Activated T-cell treated with anti-CD3 and anti-CD28 coated beads, Interleukin-2, amount 50 U/mL, for 48 hours (primary cell): ENCODE measurements at regions not wholly inside any gene's neighbourhood (a gene's known extent, or its start where the extent isn't known, plus 50 kb on each side); places are given as distances from the start of the nearest gene placed in this dataset.
"Not testable (repeated sequence)": the region's sequence is repeated elsewhere in the genome, so short reads cannot be mapped to it uniquely, and the experiment has no call there.

Experiments
- DNase-seq, 2 experiments: peaks; one replicate each; pipeline ENCODE4 v3.0.0-alpha.2; 2020

DNA sequence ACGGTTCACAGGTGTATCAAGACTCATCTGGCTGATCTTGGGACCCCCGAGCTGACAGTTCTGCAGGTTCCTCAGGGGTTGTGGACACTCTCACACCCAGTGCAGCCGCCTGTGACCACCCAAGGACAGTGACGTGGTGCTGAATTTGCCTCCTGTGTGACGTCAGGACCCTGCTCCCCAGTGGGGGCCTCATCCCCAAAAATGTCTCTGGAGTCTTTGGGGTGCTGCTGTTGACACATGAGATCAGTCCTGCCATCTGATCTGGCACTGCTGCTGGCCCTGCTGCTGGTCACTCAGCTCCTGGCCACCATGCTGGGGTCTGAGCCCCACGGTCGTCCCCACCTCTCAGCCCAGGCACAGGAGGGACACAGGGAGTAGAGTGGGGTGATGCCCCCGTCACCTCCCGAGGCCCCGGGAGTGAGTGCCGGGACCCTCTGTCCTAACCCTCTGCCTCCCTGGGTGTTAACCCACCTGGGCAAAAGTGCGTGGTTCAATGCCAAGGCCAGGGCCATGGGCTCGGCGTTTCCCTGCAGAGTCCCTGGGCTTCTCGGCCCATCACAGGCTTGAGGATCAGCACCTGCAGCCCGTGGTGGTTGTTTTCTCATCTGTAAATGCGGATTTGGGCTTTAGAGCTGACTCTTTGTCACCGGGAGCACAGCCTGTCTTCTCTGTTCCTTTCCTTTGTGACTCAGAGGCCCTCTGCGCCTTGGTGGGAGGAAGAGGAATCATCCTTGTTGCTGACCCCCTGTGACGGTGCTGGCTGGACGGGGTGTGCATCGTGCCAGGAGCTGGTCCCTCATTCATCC, 366.0 kb upstream of the SFSWAP start:
- not testable (repeated sequence) for DNase-seq

DNA sequence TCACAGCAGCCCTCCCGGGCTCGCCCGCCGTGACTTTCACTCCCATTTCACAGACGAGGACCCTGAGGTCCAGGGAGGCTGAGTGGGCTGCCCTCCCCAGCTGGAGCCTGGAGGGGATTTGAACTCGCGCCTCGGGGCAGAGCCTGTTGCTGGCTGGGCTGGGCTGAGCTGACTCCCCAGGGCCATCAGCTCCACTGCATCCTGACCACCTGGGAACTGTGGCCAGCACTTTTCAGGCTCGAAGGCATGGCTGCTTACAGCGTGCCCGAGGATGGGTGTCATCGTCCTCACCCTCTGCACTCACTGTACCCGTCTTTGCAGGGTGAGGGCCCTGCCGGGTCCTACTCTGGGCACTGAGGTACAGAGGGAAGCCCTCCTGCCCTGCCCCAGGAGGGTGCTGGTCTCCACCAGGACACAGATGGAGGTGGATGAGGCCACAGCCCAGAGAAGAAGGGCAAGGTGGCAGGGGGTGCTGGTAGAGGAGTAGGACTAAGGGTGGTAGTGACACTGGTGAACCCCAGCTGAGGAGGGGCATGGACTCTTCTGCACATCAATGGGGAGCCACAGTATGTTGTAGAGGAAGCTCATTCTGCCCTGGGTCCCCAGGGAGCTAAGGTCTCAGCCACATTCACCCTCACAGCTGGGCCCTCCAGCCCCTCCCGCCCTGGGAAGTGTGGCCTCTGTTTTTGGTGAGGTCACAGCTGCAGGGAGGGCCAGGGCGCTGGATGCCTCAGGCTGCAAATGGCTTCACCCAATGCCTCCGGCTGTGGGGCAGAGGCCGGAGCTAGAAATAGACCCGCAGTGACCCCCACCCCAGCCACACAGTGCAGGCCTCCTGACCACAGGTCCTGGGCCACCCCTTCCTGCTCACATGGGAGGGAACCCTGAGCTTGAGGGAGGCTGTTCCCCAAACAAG, 365.1 kb upstream of the SFSWAP start:
- DNase-seq = no peak

DNA sequence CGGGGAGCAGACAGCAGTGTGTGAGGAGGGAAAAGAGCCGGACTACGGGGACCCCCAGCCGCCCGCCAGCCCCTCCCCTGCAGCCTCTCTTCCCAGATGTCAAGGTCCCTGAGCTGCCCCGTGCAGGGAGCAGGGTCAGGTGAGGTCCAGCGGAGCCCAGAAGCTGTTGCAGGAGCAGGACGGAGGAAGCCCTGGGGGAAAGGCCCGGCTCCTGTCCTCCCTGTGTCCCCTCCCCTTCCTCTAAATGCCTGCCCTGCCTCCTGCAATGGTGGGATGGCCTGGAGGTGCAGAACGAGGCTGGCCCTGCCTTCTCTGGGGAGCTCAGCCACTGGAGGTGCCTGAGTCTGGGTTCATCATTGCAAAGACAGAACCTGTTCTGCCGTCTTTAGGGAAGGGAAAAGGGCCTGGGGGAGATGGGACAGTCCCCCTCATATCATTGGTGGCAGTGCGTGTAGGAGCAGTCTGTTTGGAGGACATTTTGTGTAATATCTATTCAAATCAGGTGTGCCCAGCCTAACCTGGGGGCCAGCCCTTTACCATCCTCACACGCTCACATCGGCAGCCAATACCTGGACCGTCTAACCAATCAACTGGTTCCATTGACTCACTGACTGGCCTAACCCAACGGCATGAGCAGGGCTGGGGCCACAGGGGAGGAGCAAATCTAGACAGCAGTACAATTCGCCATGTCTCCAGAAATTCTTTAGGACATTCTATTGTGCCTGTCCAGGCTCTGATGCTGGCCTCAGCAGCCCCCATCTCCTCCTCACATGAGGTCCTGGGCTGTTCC, 364.1 kb upstream of the SFSWAP start:
- no peak for DNase-seq

DNA sequence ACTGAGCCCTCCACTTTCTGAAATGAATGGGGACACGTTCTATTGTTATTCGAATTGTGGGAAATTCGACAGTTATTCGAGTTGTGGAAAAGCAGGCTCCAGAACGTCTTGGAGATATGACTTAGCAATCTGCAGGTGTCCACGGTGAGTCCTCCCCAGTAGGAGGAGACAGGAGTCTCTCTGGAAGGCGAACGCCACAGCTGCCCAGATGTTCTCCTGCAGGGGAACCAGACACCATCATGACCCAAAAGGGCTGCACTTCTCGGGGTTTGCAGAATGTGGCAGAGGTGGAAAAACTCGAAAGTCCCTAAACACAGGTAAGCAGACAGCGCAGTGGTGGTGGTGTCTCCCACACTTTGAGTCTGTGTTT, 363.6 kb upstream of the SFSWAP start:
- DNase-seq = peak in 1 of 2 experiments; percentile 10

DNA sequence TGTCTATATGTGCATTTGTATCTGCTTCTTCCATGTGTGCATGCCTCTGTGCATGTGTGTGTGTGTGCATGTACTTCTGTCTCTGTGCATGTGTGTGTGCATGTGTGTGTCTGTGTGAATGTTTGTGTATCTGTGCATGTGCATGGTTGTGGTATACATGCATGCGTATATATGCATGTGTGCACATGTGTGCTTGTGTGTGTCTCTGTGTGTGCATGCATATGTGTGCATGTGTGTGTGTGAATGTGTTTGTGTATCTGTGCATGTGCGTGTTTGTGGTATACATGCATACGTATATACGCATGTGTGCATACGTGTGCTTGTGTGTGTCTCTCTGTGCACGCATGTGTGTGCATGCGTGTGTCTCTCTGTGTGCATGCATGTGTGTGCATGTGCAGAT, 363.2 kb upstream of the SFSWAP start:
- DNase-seq = no peak

DNA sequence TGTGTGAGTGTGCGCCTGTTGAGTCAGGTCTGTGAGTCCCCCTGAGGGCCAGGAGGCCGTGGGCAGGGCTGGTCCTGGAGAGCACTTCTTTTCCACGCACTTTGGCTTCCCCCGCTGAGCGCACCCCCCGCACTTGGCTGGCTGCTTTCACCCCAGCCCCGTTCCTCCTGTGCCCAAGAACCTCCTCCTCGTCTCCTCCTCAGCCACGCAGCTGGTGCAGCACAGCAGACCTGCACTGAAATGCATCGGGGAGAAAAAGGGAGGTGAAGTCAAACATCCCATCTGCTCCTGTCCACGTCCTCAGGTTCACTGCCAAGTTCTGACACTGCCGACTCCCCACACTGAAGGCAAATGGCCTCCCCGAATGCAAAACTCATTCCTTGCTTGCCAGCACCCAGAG, 362.7 kb upstream of the SFSWAP start:
- no peak for DNase-seq

DNA sequence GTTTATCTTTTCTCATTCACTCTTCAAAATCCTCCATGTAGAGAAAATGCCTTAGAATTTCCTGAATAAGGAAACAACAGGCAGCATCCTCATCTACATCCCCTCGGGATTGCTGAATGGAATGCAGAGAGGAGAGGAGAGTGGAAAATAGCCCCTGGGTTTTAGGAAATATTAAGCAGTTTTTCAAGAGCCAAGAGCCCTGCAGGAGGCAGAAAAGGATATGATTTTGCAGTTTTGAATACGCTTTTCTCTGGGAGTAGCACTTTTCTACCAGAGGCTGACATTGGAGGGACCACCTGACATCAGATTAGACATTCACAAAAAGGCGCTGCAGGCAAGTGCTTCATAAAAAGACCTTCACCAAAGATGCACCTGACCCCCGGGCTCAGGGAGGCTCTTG, 362.2 kb upstream of the SFSWAP start:
- no peak for DNase-seq

DNA sequence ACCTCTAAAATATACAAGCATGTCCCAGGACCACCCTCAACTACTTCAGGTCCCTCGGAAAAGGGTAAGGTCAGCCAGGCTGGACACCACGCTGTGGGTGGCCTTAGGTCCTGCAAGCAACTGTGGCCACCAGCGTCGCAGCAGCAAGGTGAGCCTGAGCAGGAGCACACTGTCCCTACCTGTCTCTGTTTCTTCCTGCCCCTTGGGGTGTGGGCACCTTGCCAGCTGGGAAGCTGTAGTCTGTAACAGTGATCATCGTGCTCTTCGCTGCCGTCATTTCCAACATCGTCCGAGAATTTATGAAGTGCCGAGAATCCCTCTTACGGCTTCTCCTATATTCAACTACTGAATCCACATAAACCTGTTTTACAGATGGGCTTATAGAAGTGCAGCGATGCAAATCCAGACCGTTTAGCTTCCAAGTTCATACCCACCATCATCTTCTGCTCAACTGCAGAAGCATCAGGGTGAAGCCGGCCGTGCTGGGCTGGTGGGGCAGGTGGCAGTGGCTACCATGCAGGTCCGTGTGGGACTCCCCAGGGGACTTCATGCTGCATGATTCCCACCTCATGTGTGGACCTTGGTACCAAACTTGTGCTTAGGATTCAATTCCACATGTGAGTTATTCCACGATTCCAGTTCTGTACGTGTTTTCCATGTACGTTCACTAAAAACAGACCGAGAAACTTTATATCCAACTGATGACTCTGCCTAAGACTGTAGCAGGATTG, 361.3 kb upstream of the SFSWAP start:
- no peak for DNase-seq

DNA sequence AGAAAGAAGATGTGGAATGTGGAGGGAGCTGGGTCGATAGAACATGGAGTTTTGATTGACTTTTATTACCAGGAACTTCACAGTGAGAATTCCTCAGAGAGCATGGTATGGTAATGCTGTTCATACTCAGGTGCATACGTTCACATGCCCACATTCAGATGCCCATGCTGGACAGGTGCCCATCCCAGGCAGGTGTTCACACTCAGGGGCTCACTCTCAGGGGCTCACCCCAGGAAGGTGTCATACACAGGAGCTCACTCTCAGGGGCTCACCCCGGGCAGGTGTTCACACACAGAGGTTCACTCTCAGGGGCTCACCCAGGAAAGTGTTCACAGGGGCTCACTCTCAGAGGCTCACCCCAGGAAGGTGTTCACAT, 360.0 kb upstream of the SFSWAP start:
- DNase-seq = no peak

DNA sequence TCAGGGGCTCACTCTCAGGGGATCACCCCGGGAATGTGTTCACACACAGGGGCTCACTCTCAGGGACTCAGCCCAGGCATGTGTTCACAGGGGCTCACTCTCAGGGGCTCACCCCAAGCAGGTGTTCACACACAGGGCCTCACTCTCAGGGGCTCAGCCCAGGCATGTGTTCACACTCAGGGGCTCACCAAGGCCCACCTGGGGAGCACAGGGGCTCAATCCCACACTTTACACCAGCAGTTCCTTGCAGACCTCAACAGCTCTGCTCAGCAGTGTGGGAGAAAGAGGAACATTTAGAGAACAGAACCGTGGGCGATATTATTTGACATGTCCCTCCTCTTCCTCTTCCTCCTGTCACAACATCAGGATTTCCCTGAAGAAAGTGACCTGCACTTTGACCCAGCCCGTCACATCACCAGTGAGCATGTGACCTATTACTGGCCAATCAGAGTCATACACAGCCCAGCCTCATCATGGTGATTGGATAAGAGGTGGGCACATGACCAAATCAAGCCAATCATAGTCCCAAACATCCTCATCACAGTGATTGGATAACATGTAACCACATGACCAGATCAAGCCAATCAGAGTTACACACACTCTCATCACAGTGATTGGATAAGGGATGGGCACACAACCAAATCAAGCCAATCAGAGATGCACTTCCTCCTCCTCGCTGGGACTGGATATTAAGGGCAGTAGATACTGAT, 359.4 kb upstream of the SFSWAP start:
- peak in 1 of 2 experiments; percentile 10 for DNase-seq

DNA sequence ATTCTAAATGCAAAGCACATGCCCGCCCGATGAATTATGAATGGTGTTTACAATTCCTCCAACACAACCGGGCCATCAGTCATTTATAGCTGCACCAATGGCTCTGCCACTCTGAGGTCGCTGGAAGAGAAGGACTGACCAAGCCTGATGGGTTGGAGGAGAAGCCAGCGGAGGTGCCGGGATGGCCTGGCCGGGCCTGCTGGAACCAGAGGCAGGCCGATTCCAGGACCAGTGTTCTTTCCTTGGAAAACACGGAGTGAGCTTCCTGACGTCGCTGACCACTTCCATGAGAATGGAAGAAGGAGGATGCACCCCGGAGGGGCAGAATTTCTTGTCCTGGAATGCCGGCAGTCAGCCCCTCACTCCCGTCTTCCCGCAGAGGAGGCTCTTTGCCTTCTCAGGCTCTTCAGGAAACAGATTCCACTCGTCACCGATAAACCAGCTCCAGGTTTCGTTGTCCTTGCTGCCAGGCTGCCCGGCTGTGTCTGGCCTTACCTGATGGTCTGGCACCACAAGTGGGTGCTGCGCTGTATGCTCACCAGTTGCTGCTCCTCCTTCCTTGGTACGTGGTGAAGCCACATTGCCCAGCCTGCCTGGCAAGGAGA, 358.5 kb upstream of the SFSWAP start:
- no peak for DNase-seq

DNA sequence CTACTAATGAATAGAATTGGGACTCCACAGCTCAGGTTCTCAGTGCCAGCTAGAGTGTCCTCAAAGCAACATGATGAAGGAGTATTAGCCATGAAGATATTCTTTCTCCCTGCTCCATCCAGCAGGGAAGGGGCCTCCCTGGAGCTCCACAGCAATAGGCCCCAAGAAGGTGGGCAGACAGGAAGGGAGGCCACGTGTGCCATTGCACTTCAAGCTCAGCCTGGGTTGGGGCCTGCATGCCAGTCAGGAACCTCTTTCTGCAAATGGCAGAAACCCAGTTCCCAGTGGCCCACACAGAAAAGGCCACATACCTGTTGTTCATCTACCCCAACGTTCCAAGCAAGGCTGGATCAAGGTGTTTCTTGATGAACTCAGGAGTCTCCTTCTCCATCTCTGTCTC, 357.5 kb upstream of the SFSWAP start:
- no peak for DNase-seq

DNA sequence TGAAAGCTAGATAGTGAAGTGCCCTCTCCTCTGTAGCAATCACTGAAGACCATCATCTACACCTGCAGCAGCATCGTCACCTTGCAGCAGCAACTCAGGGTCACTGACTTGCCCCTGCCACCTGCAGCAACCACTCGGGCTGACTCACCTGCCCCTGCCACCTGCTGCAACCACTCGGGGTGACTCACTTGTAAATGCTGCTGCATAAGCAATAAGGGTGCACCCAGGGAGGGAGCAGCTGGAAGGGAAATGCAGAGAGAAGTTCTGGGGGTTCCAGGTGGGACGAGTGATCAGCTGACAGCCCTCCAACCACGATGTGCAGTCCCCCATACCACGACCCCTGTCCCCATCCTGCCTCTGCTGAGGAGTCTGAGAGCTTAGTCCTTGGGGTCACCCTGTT, 357.1 kb upstream of the SFSWAP start:
- DNase-seq = no peak

DNA sequence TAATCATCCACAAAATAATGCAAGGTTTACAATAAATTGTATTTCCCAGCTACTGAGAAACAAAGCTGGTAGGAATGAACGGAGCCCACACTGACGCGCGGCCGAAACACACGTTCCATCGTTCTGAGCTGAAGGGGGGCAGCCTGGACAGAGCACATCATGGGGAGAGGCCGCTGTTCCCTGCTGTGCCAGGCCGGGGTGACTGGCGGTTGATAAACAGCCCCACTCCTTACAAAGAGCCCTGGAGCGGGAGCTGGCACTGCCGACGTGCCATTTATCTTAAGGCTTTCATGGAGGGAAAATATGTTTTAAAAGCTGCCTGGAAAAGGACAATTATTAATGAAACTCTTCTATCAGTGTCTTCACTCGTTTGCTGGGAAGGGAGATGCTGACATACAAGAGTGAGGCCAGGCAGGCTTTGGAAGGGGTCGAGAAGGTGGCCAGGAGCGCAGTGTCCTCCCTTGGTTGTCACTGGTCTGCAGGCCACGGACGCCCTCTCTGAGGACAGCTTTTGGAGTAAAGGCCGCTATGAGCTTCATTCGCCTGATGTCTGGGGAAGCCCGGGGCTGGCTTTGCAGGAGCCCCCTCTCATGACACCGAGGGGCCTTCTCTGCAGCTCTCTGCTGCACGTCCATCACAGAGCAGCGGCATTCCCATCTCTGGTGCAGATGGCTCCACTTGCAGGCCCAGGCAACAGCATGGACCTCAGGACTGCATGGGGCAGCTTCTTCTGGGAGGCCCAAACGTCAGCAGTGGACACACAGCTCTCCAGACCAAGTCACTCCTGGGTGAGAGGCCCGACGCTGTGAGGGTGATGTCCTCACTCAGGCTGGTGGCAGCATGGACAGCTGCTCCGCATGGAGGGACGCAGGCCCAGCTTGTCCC, 355.3 kb upstream of the SFSWAP start:
- DNase-seq = no peak

DNA sequence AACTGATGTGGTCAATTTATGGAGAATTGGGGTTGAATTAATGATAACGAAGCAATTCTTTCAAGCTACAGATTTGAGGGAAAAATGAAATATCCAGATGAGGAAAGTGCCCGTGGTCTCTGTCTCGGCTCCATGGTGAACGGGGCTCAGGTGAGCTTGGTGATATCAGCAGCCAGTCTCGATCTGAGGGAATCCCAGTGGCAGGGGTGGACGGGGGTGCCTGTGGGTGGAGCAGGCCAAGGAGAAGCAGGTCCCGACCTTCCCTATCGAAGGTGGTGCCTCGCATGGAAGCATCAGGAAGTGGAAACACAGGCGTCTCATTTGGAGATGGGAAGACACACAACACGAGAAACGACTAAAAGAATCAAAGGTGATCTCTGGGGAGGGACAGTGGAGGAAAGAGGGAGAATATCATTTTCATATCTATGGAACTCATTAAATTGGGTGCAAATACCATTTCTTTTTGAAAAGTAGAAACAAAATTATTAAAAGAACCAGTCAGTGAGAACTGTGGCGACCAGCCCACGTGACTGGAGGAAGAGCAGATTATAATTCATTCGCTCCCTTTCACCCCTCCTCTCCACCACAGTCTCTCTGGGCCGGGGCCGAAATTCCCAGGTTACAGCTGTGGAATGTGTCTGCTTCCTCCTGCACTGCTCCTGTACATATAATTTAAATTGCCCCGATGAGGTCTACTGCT, 354.3 kb upstream of the SFSWAP start:
- no peak for DNase-seq

DNA sequence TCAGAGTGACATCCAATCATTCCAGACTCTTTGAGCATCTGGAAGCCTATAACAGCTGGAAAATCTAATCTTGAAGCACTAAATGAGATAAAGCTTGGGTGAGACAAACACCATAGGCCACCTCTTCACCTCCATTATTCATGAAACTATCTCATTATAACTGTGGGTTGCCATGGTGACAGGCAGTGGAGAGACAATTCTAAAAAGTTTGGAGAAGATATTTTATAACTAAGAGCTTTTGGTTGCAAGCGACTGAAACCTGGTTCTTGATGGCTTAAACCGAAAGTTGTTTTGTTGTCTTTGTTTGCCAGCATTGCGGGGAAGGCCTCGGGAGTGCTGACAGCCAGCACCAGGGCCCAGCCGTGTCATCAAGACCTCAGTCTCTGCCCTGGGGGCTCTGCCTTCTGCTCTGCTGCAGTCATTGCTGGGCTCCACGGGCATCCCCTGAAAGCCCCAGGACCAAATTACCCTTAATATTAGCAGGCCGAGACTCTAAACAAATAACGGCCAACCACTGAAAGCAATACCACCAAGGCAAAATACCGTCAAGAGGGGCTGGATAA, 353.6 kb upstream of the SFSWAP start:
- DNase-seq = no peak

DNA sequence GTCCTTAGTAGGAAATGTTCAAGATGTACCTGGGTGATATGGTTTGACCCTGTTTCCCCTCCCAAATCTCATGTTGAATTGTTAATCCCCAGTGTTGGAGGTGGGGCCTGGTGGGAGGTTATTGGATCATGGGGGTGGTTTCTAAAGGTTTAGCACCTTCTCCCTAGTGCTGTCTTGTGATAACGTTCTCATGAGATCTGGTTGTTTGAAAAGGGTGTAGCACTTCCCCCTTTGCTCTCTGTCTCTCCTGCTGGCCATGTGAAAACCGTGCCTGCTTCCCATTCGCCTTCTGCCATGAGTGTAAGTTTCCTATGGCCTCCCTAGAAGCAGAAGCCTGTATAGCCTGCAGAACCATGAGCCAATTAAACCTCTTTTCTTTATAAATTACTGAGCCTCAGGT, 353.0 kb upstream of the SFSWAP start:
- DNase-seq = no peak

DNA sequence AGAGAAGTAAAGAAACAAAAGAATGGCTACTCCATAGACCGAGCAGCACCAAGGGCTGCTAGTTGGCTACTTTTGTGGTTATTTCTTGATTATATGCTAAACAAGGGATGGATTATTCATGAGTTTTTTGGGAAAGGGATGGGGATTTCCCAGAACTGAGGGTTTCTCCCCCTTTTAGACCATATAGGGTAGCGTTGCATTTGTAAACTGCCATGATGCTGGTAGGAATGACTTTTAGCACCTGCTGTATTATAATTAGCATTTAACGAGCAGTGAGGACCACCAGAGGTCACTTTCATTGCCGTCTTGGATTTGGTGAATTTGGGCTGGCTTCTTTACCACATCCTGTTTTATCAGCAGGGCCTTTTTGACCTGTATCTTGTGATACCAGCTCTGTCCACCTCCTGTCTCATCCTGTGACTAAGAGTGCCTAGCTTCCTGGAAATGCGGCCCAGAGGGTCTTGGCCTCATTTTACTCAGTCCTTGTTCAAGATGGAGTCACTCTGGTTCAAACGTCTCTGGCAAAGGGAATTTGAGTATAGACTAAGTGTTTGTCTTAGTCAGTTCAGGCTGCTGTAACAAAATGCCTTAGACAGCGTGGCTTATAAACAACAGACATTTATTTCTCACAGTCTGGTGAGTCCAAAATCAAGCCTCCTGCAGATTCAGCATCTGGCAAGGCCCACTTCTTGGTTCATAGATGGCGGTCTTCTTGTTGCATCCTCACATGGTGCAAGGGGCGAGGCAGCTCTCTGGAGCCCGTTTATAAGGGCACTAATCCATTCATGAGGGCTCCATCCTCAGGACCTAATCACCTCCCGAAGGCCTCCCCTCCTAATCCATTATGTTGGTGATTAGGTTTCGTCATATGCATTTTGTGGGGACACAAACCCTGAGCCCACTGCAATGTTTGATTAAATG, 348.3 kb upstream of the SFSWAP start:
- DNase-seq = no peak
